Neural cell (in vitro differentiated cells): ENCODE measurements at regions not wholly inside any gene's neighbourhood (a gene's known extent, or its start where the extent isn't known, plus 50 kb on each side); places are given as distances from the start of the nearest gene placed in this dataset.

ENCODE experiments used
- EZH2 ChIP-seq: fragments of 200-600, 300-800 bp; shearing (Covaris generic), sonication (generic); IDR thresholded peaks from 2 replicates; pipeline ENCODE4 v1.6.1; 2014; ENCODE audit warnings: antibody characterized with exemption, low read length, borderline replicate concordance, mild to moderate bottlenecking; ENCODE audit not compliant: insufficient read depth, poor library complexity, severe bottlenecking
- TF ChIP-seq, protein P1 (sequence below): fragments of 450-650 bp; IDR thresholded peaks from 2 replicates; pipeline ENCODE4 v1.5.1; 2014; ENCODE audit warnings: antibody characterized with exemption, mild to moderate bottlenecking, moderate library complexity; ENCODE audit not compliant: poor library complexity, severe bottlenecking

DNA sequence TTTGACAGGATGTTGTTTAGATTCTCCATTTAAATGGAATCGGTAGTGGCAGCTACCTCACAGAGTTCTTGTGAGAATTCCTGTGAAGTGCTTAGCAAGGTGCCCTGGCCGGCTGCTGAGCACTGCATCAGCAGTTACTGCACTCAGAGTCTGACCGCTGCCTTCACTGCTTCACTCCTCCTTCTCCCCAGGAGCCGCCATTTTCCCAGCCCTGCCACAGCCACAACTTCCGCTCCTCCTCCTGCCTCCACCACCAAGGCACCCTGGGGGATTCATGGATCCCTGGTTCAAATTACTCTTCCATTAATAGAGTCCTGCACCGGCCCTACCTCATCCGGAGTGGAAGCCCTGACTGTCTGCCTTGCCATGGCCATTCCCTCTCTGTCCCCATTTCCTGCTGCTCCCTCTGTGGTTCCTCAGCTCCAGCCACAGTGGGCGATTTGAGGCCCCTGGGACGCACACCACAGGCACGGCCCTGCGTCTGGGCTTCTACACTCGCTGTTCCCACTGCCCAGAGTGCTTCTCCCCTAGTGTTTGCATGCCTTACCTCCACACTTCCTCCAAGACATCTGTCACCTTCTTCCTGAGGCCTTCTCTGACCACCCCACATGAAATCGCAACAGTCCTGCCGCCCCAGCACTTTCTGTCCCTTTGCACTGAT lies 210.3 kb downstream of the IPO8 start:
- TF ChIP-seq, protein P1, sequence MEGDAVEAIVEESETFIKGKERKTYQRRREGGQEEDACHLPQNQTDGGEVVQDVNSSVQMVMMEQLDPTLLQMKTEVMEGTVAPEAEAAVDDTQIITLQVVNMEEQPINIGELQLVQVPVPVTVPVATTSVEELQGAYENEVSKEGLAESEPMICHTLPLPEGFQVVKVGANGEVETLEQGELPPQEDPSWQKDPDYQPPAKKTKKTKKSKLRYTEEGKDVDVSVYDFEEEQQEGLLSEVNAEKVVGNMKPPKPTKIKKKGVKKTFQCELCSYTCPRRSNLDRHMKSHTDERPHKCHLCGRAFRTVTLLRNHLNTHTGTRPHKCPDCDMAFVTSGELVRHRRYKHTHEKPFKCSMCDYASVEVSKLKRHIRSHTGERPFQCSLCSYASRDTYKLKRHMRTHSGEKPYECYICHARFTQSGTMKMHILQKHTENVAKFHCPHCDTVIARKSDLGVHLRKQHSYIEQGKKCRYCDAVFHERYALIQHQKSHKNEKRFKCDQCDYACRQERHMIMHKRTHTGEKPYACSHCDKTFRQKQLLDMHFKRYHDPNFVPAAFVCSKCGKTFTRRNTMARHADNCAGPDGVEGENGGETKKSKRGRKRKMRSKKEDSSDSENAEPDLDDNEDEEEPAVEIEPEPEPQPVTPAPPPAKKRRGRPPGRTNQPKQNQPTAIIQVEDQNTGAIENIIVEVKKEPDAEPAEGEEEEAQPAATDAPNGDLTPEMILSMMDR, result no peak
- TF ChIP-seq EZH2, result no peak
